ENCODE measurements at regions not wholly inside any gene's neighbourhood (a gene's known extent, or its start where the extent isn't known, plus 50 kb on each side); places are given as distances from the start of the nearest gene placed in this dataset.

DNA sequence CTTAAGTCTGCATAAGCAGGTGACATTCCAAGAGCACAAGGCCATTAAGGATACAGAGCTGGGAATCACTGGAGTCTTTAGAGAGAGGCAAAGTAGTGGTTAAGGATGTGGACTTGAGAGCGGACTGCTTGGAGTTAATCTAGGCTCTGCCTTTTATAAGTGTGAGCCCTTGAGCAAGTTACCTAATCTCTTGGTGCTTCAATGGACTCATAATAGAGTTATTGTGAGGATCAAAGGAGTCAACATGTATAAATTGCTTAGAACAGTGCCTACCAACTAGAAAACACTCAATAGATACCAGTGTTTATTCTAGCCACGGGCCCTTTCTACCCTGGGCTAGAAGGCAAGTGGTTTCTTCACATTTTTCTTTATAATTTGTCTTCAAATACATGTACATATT is 819.4 kb downstream of the NR2F1-AS1 start:
- no peaks in the 10 kb centered on the region for H3K4me1 ChIP-seq (ENCODE audit: insufficient read depth, low read length, severe bottlenecking)
- no peaks in the 10 kb centered on the region for H3K36me3 ChIP-seq (ENCODE audit: insufficient read depth, low read length)
- no peaks in the 10 kb centered on the region for H3K9me2 ChIP-seq (ENCODE audit: low read depth, low read length)
- H2AFZ ChIP-seq (ENCODE audit: low read length), result no peak overlapping the region
- H4K20me1 ChIP-seq (ENCODE audit: insufficient read depth, low read length), result no peaks in the 10 kb centered on the region
- H3K4me2 ChIP-seq (ENCODE audit: low read length), result no peak overlapping the region
- H3K79me2 ChIP-seq (ENCODE audit: insufficient read depth, low read length), result no peaks in the 10 kb centered on the region
- no peak overlapping the region for H3K27ac ChIP-seq (ENCODE audit: low read depth, low read length, poor library complexity, severe bottlenecking)
- no peaks in the 10 kb centered on the region for H3K9me3 ChIP-seq (ENCODE audit: low read length)
- H3K9ac ChIP-seq (ENCODE audit: low read length), result no peak overlapping the region
- H3K4me3 ChIP-seq (ENCODE audit: low read depth, low read length, poor library complexity, severe bottlenecking), result no peak overlapping the region
- no peaks in the 10 kb centered on the region for H3F3A ChIP-seq (ENCODE audit: insufficient read depth, low read length)
- H3K27me3 ChIP-seq (ENCODE audit: insufficient read depth, low read length), result no peaks in the 10 kb centered on the region
- no peak for TF ChIP-seq EZH2 (IDR thresholded peaks at IDR 0.05; ENCODE audit: borderline replicate concordance, low read length)
- TF ChIP-seq, protein P1, sequence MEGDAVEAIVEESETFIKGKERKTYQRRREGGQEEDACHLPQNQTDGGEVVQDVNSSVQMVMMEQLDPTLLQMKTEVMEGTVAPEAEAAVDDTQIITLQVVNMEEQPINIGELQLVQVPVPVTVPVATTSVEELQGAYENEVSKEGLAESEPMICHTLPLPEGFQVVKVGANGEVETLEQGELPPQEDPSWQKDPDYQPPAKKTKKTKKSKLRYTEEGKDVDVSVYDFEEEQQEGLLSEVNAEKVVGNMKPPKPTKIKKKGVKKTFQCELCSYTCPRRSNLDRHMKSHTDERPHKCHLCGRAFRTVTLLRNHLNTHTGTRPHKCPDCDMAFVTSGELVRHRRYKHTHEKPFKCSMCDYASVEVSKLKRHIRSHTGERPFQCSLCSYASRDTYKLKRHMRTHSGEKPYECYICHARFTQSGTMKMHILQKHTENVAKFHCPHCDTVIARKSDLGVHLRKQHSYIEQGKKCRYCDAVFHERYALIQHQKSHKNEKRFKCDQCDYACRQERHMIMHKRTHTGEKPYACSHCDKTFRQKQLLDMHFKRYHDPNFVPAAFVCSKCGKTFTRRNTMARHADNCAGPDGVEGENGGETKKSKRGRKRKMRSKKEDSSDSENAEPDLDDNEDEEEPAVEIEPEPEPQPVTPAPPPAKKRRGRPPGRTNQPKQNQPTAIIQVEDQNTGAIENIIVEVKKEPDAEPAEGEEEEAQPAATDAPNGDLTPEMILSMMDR (IDR thresholded peaks at IDR 0.05; ENCODE audit: low read length), result no peak

DNA sequence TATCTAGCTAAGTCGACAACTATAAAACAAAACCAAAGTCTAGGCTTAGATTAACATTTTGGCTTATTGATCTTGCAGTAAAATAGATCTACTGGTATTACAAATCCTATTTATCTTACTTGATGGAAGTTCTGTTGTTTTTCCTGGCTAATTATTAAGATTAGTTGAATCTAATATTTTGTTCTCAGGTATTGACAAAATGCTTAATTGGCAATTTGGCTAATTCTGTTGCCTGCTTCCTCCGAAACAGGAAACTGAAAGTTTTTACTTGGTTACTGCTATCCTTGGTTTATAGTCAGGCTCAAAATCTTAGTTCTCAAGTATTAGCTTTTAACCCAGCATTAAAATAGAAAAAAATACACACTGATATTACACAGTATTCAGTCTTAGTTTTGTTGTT is 820.5 kb downstream of the NR2F1-AS1 start:
- Histone ChIP-seq H3K4me1 (ENCODE audit: insufficient read depth, low read length, severe bottlenecking) (no peaks in the 10 kb centered on the region), H3K36me3 (ENCODE audit: insufficient read depth, low read length) (no peaks in the 10 kb centered on the region), H3K4me2 (ENCODE audit: low read length) (no peak overlapping the region), H2AFZ (ENCODE audit: low read length) (no peak overlapping the region), H3K9ac (ENCODE audit: low read length) (no peak overlapping the region), H3K9me3 (ENCODE audit: low read length) (no peaks in the 10 kb centered on the region), H3K27me3 (ENCODE audit: insufficient read depth, low read length) (no peaks in the 10 kb centered on the region), H3K4me3 (ENCODE audit: low read depth, low read length, poor library complexity, severe bottlenecking) (no peak overlapping the region), H3K27ac (ENCODE audit: low read depth, low read length, poor library complexity, severe bottlenecking) (no peak overlapping the region), H3K79me2 (ENCODE audit: insufficient read depth, low read length) (no peaks in the 10 kb centered on the region), H3F3A (ENCODE audit: insufficient read depth, low read length) (no peaks in the 10 kb centered on the region), H3K9me2 (ENCODE audit: low read depth, low read length) (no peaks in the 10 kb centered on the region), H4K20me1 (ENCODE audit: insufficient read depth, low read length) (no peaks in the 10 kb centered on the region)
- TF ChIP-seq, protein P1 (IDR thresholded peaks at IDR 0.05; ENCODE audit: low read length), result no peak
- no peak for TF ChIP-seq EZH2 (IDR thresholded peaks at IDR 0.05; ENCODE audit: borderline replicate concordance, low read length)

DNA sequence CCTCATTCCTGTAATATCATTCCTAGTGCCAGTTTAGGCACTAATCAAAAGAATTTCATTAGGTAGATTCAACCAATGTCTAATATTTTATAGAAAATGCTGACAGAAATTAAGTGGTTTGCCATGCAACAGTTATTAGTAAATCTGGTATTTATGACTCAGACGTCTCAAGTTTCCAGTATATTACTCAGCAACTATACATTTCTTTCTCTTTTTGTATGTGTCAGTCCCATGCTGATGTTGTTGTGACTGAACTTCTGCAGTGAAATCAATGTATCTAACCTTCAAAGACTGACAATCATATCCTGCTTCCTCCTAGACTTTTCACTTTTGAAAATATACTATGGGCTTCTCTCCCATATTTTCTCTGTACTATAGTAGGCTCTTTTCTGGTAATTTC is 822.5 kb downstream of the NR2F1-AS1 start:
- Histone ChIP-seq H3K9me3 (ENCODE audit: low read length) (no peaks in the 10 kb centered on the region), H4K20me1 (ENCODE audit: insufficient read depth, low read length) (no peaks in the 10 kb centered on the region), H3K4me1 (ENCODE audit: insufficient read depth, low read length, severe bottlenecking) (no peaks in the 10 kb centered on the region), H3K4me3 (ENCODE audit: low read depth, low read length, poor library complexity, severe bottlenecking) (no peak overlapping the region), H3K27ac (ENCODE audit: low read depth, low read length, poor library complexity, severe bottlenecking) (no peak overlapping the region), H3K9me2 (ENCODE audit: low read depth, low read length) (no peaks in the 10 kb centered on the region), H3K27me3 (ENCODE audit: insufficient read depth, low read length) (no peaks in the 10 kb centered on the region), H3K36me3 (ENCODE audit: insufficient read depth, low read length) (no peaks in the 10 kb centered on the region), H3K79me2 (ENCODE audit: insufficient read depth, low read length) (no peaks in the 10 kb centered on the region), H2AFZ (ENCODE audit: low read length) (no peak overlapping the region), H3F3A (ENCODE audit: insufficient read depth, low read length) (no peaks in the 10 kb centered on the region), H3K4me2 (ENCODE audit: low read length) (no peak overlapping the region), H3K9ac (ENCODE audit: low read length) (no peak overlapping the region)
- TF ChIP-seq, protein P1 (IDR thresholded peaks at IDR 0.05; ENCODE audit: low read length), result no peak
- no peak for TF ChIP-seq EZH2 (IDR thresholded peaks at IDR 0.05; ENCODE audit: borderline replicate concordance, low read length)

Data from OCI-LY1 (cell line).